ENCODE measurements at regions not wholly inside any gene's neighbourhood (a gene's known extent, or its start where the extent isn't known, plus 50 kb on each side); places are given as distances from the start of the nearest gene placed in this dataset.

- Histone ChIP-seq H3K27me3 (ENCODE audit: control insufficient read depth in 2 of 2, insufficient read depth in 2 of 2, low read length in 2 of 2) (peaks cover 0 to 4% of the 10 kb centered on the region in 2 donors), H3K27ac (ENCODE audit: low read depth in 2 of 2, low read length in 2 of 2) (no peak overlapping the region), H3K9me3 (ENCODE audit: control insufficient read depth in 2 of 2, low read length in 2 of 2) (no peaks in the 10 kb centered on the region), H3K36me3 (ENCODE audit: control insufficient read depth in 2 of 2, insufficient read depth in 2 of 2, low read length in 2 of 2) (no peaks in the 10 kb centered on the region), H3K4me1 (ENCODE audit: control insufficient read depth in 2 of 2, insufficient read depth in 2 of 2, low read length in 2 of 2) (no peaks in the 10 kb centered on the region), H3K9ac (ENCODE audit: low read depth in 1 of 2, low read length in 2 of 2) (no peak overlapping the region), H3K4me3 (ENCODE audit: low read length in 2 of 2) (no peak overlapping the region)
These were observed 225.5 kb downstream of the SOX9 start for GRCh38 chr17:72346306-72346705.

GRCh38 chr17:72349011-72349410 lies 228.2 kb downstream of the SOX9 start:
- Histone ChIP-seq H3K9me3 (ENCODE audit: control insufficient read depth in 2 of 2, low read length in 2 of 2) (no peaks in the 10 kb centered on the region), H3K27me3 (ENCODE audit: control insufficient read depth in 2 of 2, insufficient read depth in 2 of 2, low read length in 2 of 2) (peaks cover 0 to 2% of the 10 kb centered on the region in 2 donors), H3K27ac (ENCODE audit: low read depth in 2 of 2, low read length in 2 of 2) (no peak overlapping the region), H3K36me3 (ENCODE audit: control insufficient read depth in 2 of 2, insufficient read depth in 2 of 2, low read length in 2 of 2) (no peaks in the 10 kb centered on the region), H3K4me1 (ENCODE audit: control insufficient read depth in 2 of 2, insufficient read depth in 2 of 2, low read length in 2 of 2) (no peaks in the 10 kb centered on the region), H3K9ac (ENCODE audit: low read depth in 1 of 2, low read length in 2 of 2) (no peak overlapping the region), H3K4me3 (ENCODE audit: low read length in 2 of 2) (no peak overlapping the region)

DNA sequence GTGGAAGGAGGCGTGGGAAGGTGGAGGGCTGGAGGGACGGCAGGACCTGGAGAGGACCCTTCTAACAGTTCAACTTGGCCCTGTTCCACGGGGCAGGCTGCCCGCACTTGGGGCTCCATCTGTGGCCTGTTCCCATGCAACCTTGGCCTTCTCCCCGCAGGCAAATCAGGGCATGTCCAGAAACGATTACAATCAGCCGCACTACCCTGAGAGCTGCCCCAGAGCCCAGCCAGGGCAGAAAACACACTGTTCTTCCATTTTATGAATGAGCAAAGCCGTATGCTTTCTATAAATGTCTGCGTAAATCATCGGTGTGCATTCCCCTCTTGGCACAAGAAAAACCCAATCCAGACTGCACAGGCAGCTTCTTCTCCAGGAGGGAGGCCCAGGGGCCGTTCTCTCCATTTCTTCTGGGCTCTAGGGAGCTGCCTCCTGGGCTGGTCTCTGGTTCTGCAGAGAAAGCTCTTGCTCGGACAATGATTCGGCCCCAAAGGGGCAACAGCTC lies 228.7 kb downstream of the SOX9 start:
- H3K9ac ChIP-seq (ENCODE audit: low read depth in 1 of 2, low read length in 2 of 2): no peak overlapping the region
- H3K27ac ChIP-seq (ENCODE audit: low read depth in 2 of 2, low read length in 2 of 2): no peak overlapping the region
- no peaks in the 10 kb centered on the region for H3K9me3 ChIP-seq (ENCODE audit: control insufficient read depth in 2 of 2, low read length in 2 of 2)
- H3K4me1 ChIP-seq (ENCODE audit: control insufficient read depth in 2 of 2, insufficient read depth in 2 of 2, low read length in 2 of 2): no peaks in the 10 kb centered on the region
- H3K36me3 ChIP-seq (ENCODE audit: control insufficient read depth in 2 of 2, insufficient read depth in 2 of 2, low read length in 2 of 2): no peaks in the 10 kb centered on the region
- peaks cover 0 to 2% of the 10 kb centered on the region in 2 donors for H3K27me3 ChIP-seq (ENCODE audit: control insufficient read depth in 2 of 2, insufficient read depth in 2 of 2, low read length in 2 of 2)
- no peak overlapping the region for H3K4me3 ChIP-seq (ENCODE audit: low read length in 2 of 2)

DNA sequence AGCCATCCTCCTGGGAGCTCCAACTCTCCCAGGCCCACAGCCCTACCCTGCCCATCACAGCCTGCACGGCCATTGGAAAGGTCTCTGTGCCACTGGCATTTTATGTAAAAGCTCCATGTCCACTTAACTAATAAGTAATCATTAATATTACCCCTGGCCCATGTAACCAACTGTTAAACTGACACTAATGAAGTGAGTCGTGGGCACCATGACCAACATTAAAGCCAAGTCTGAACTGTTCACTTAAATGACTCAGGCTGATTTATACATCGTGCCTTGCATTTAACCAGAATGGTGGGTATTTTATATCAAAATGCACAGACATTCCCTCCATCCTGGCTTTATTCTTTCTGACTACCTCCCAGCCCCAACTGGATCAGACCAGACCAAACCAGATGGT lies 229.3 kb downstream of the SOX9 start:
- Histone ChIP-seq H3K4me1 (ENCODE audit: control insufficient read depth in 2 of 2, insufficient read depth in 2 of 2, low read length in 2 of 2) (no peaks in the 10 kb centered on the region), H3K9me3 (ENCODE audit: control insufficient read depth in 2 of 2, low read length in 2 of 2) (no peaks in the 10 kb centered on the region), H3K4me3 (ENCODE audit: low read length in 2 of 2) (no peak overlapping the region), H3K27ac (ENCODE audit: low read depth in 2 of 2, low read length in 2 of 2) (no peak overlapping the region), H3K27me3 (ENCODE audit: control insufficient read depth in 2 of 2, insufficient read depth in 2 of 2, low read length in 2 of 2) (peaks cover 0 to 2% of the 10 kb centered on the region in 2 donors), H3K36me3 (ENCODE audit: control insufficient read depth in 2 of 2, insufficient read depth in 2 of 2, low read length in 2 of 2) (no peaks in the 10 kb centered on the region), H3K9ac (ENCODE audit: low read depth in 1 of 2, low read length in 2 of 2) (no peak overlapping the region)

DNA sequence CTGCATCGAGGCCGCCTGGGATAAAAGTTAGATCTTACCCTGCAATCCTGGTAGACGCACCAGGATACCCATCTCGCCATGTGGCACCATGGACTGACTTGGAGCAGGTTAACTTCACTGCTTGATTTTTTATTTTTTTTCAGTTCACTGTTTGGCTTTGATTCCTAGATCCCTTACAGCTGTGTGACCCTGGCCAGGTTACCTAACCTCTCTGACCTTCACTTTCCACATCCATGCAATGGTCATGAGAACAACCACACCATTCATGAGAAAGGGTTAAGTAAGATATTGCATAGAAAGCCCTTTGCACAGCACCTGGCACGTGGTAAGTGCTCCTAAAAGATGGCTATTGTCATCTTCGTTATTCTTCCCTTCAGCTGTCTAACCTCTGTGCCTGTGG lies 230.5 kb downstream of the SOX9 start:
- Histone ChIP-seq H3K36me3 (ENCODE audit: control insufficient read depth in 2 of 2, insufficient read depth in 2 of 2, low read length in 2 of 2) (no peaks in the 10 kb centered on the region), H3K27ac (ENCODE audit: low read depth in 2 of 2, low read length in 2 of 2) (no peak overlapping the region), H3K4me3 (ENCODE audit: low read length in 2 of 2) (no peak overlapping the region), H3K4me1 (ENCODE audit: control insufficient read depth in 2 of 2, insufficient read depth in 2 of 2, low read length in 2 of 2) (no peaks in the 10 kb centered on the region), H3K27me3 (ENCODE audit: control insufficient read depth in 2 of 2, insufficient read depth in 2 of 2, low read length in 2 of 2) (peaks cover 0 to under 1% of the 10 kb centered on the region in 2 donors), H3K9ac (ENCODE audit: low read depth in 1 of 2, low read length in 2 of 2) (no peak overlapping the region), H3K9me3 (ENCODE audit: control insufficient read depth in 2 of 2, low read length in 2 of 2) (no peaks in the 10 kb centered on the region)

- no peaks in the 10 kb centered on the region for H3K9me3 ChIP-seq (ENCODE audit: control insufficient read depth in 2 of 2, low read length in 2 of 2)
- H3K27ac ChIP-seq (ENCODE audit: low read depth in 2 of 2, low read length in 2 of 2): no peak overlapping the region
- H3K9ac ChIP-seq (ENCODE audit: low read depth in 1 of 2, low read length in 2 of 2): no peak overlapping the region
- H3K36me3 ChIP-seq (ENCODE audit: control insufficient read depth in 2 of 2, insufficient read depth in 2 of 2, low read length in 2 of 2): no peaks in the 10 kb centered on the region
- no peak overlapping the region for H3K4me3 ChIP-seq (ENCODE audit: low read length in 2 of 2)
- H3K27me3 ChIP-seq (ENCODE audit: control insufficient read depth in 2 of 2, insufficient read depth in 2 of 2, low read length in 2 of 2): no peaks in the 10 kb centered on the region
- no peaks in the 10 kb centered on the region for H3K4me1 ChIP-seq (ENCODE audit: control insufficient read depth in 2 of 2, insufficient read depth in 2 of 2, low read length in 2 of 2)
These were observed 231.1 kb downstream of the SOX9 start for GRCh38 chr17:72351884-72352346.

DNA sequence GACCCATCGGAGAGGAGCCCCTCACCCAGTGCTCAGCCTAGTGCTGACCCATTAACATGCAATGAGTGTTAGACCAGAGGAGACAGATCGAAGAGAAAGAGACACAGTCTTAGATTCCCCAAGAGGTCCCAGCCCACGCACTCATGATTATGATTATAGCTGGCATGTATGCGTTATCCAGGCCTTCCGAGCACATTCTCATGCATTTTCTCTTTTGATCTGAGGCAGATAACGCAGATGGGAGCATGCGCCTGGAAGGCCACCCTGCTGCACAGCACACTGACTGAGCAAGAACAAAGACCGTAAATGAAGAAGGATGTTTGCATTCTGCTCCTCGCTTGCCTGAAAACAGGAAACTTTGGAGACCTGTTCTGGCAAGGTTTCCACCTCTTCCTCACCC lies 232.7 kb downstream of the SOX9 start:
- Histone ChIP-seq H3K9me3 (ENCODE audit: control insufficient read depth in 2 of 2, low read length in 2 of 2) (no peaks in the 10 kb centered on the region), H3K27ac (ENCODE audit: low read depth in 2 of 2, low read length in 2 of 2) (no peak overlapping the region), H3K4me1 (ENCODE audit: control insufficient read depth in 2 of 2, insufficient read depth in 2 of 2, low read length in 2 of 2) (no peaks in the 10 kb centered on the region), H3K27me3 (ENCODE audit: control insufficient read depth in 2 of 2, insufficient read depth in 2 of 2, low read length in 2 of 2) (no peaks in the 10 kb centered on the region), H3K4me3 (ENCODE audit: low read length in 2 of 2) (no peak overlapping the region), H3K9ac (ENCODE audit: low read depth in 1 of 2, low read length in 2 of 2) (no peak overlapping the region), H3K36me3 (ENCODE audit: control insufficient read depth in 2 of 2, insufficient read depth in 2 of 2, low read length in 2 of 2) (no peaks in the 10 kb centered on the region)

DNA sequence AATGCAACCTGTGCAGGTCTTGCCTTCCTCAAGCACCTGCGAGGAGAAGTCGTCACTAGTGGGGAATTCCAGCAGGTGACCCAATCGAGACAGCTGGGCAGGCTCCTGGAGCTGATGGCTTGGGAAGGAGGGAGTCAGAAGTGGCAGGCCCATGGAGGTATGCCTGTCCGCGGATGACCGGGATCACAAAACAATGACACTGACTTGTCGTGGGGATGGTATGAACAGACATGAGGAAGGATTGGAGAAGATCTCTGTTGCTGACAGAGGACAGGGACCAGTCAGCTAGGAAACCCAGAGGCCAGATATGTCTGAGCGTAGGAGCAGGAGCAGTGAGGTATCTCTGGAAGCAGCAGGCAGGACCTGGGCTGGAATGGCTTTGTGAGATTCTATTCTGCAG lies 233.3 kb downstream of the SOX9 start:
- Histone ChIP-seq H3K27me3 (ENCODE audit: control insufficient read depth in 2 of 2, insufficient read depth in 2 of 2, low read length in 2 of 2) (no peaks in the 10 kb centered on the region), H3K27ac (ENCODE audit: low read depth in 2 of 2, low read length in 2 of 2) (no peak overlapping the region), H3K4me1 (ENCODE audit: control insufficient read depth in 2 of 2, insufficient read depth in 2 of 2, low read length in 2 of 2) (no peaks in the 10 kb centered on the region), H3K9ac (ENCODE audit: low read depth in 1 of 2, low read length in 2 of 2) (no peak overlapping the region), H3K36me3 (ENCODE audit: control insufficient read depth in 2 of 2, insufficient read depth in 2 of 2, low read length in 2 of 2) (no peaks in the 10 kb centered on the region), H3K4me3 (ENCODE audit: low read length in 2 of 2) (no peak overlapping the region), H3K9me3 (ENCODE audit: control insufficient read depth in 2 of 2, low read length in 2 of 2) (no peaks in the 10 kb centered on the region)

GRCh38 chr17:72357764-72358365 lies 237.0 kb downstream of the SOX9 start:
- H3K9me3 ChIP-seq (ENCODE audit: control insufficient read depth in 2 of 2, low read length in 2 of 2): no peaks in the 10 kb centered on the region
- H3K4me3 ChIP-seq (ENCODE audit: low read length in 2 of 2): no peak overlapping the region
- no peaks in the 10 kb centered on the region for H3K4me1 ChIP-seq (ENCODE audit: control insufficient read depth in 2 of 2, insufficient read depth in 2 of 2, low read length in 2 of 2)
- no peaks in the 10 kb centered on the region for H3K36me3 ChIP-seq (ENCODE audit: control insufficient read depth in 2 of 2, insufficient read depth in 2 of 2, low read length in 2 of 2)
- no peak overlapping the region for H3K9ac ChIP-seq (ENCODE audit: low read depth in 1 of 2, low read length in 2 of 2)
- H3K27ac ChIP-seq (ENCODE audit: low read depth in 2 of 2, low read length in 2 of 2): no peak overlapping the region
- H3K27me3 ChIP-seq (ENCODE audit: control insufficient read depth in 2 of 2, insufficient read depth in 2 of 2, low read length in 2 of 2): no peaks in the 10 kb centered on the region

DNA sequence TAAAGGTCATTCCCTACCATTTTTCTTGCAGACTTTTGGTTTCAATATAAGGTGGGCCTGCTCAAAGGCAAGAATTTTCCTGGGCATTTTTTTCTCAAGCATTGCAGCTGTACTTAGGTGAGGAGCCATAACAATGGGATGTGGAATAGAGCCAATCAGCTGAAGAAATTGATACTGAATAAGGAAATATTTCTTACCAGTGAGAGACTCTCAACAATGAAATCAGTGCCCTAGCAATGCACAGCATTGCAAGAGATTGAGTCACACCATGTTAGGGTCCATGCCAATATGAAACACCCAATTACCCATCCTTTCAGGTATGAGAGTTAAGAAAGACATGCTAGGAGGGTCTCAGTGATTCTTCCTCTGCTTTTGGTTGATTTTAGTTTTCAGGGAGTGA lies 237.6 kb downstream of the SOX9 start:
- no peaks in the 10 kb centered on the region for H3K4me1 ChIP-seq (ENCODE audit: control insufficient read depth in 2 of 2, insufficient read depth in 2 of 2, low read length in 2 of 2)
- no peak overlapping the region for H3K9ac ChIP-seq (ENCODE audit: low read depth in 1 of 2, low read length in 2 of 2)
- H3K9me3 ChIP-seq (ENCODE audit: control insufficient read depth in 2 of 2, low read length in 2 of 2): no peaks in the 10 kb centered on the region
- H3K27me3 ChIP-seq (ENCODE audit: control insufficient read depth in 2 of 2, insufficient read depth in 2 of 2, low read length in 2 of 2): no peaks in the 10 kb centered on the region
- no peaks in the 10 kb centered on the region for H3K36me3 ChIP-seq (ENCODE audit: control insufficient read depth in 2 of 2, insufficient read depth in 2 of 2, low read length in 2 of 2)
- no peak overlapping the region for H3K27ac ChIP-seq (ENCODE audit: low read depth in 2 of 2, low read length in 2 of 2)
- no peak overlapping the region for H3K4me3 ChIP-seq (ENCODE audit: low read length in 2 of 2)

All from mucosa of rectum (tissue), 2 donors.